NOMO-1 treated with dmso at 0.1 percent for 144 hours (cell line): ENCODE measurements at regions not wholly inside any gene's neighbourhood (a gene's known extent, or its start where the extent isn't known, plus 50 kb on each side); places are given as distances from the start of the nearest gene placed in this dataset.
"Not testable (repeated sequence)": the region's sequence is repeated elsewhere in the genome, so short reads cannot be mapped to it uniquely, and the experiment has no call there.

Source experiments
- DNase-seq: peaks from one replicate; lab custom pipeline; 2025; ENCODE audit not compliant: unreplicated experiment; lab: John Stamatoyannopoulos, UW

DNA sequence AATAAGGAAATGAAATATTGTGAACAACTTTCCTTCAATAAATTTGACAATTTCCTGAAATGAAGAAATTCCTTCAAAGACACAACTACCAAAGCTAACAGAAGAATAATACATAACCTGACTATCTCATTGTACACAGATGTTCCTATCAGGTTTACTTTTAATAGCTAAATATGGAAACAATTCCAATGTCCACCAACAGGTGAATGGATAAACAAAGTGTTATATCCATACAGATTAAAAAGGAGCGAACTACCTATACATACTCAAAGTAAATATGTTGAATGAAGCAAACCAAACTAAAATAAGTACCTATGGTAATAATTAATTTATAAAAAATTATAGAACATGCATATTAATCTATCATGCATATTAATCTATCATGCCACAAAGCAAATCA is 554.9 kb downstream of the PPP4R3C start:
- DNase-seq, result no peak

DNA sequence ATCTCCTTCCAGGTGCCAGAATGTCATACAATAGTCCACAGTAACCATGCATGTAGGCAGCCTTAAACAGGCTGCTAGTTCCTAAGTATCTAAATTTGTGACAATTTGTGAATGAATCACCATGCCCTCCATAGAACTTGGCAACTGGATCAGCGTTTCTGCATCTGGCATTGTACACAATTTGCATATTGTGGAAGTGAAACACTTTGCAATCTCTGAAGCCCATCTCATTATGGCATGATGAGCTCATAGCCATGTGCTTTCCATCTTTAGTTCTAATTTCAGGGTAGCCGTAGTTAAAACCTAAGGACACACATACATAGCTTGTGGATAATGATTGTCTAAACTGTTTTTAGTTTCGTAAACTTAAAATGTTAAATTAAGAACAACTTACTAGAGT is 573.6 kb downstream of the PPP4R3C start:
- no peak for DNase-seq

DNA sequence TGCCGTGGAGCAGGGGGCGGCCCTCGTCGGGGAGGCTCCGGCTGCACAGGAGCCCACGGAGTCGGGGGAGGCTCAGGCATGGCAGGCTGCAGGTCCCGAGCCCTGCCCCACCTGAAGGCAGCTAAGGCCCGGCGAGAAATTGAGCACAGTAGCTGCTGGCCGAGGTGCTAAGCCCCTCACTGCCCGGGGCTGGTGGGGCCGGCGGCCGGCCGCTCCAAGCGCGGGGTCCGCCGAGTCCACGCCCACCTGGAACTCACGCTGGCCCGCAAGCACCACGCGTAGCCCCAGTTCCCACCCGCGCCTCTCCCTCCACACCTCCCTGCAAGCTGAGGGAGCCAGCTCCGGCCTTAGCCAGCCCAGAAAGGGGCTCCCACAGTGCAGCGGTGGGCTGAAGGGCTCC is 589.4 kb downstream of the PPP4R3C start:
- DNase-seq, result no peak

DNA sequence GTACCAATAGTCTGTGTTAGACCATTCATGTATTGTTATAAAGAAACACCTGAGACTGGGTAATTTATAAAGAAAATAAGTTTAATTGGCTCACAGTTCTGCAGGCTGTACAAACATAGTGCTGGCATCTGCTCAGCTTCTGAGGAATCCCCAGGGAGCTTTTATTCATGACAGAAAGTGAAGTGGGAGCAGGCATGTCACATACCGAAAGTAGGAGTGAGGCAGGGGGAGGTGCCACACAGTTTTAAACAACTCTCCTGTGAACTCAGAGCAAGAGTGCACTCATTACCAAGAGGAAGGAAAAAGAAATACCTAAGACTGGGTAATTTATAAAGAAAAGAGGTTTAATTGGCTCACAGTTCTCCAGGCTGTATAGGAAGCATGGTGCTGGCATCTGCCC is 591.2 kb downstream of the PPP4R3C start:
- DNase-seq, result no peak

DNA sequence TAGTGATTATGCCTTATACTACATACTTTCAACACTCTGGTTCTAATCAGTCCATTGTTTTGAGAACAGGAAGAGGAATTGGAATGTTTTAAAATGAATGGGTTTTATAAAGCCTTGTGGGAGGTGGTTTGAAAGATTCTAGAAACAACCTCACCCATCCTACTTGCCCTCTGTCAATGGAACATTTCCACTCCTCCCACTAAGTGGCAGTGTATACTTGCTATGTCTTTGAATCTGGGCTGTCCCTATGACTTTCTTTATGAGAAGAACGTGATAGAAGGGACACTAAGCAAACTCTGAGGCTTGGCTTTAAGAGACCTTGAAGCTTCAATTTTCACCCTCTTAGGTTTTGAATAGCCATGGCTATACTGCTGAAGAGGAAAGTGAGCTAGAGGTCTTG is 611.2 kb downstream of the PPP4R3C start:
- no peak for DNase-seq

DNA sequence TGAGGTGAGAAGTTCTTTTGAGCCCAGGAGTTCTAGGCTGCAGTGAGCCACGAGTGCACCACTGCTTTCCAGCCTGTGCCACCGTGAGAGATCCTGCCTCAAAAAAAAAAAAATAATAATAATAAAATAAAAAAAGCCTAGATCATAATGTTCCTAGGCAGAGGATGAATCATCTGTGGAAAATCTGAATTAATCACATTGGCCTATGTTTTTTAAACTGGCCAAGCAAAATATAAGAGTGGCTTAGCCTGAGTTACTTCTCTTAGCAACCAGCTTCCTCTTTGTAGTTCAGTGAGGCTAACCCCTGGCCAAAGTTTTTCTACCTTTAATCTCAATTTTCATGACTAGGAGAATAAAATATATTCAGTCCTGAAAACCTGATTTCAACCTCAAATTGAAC is 614.6 kb downstream of the PPP4R3C start:
- DNase-seq, result no peak

DNA sequence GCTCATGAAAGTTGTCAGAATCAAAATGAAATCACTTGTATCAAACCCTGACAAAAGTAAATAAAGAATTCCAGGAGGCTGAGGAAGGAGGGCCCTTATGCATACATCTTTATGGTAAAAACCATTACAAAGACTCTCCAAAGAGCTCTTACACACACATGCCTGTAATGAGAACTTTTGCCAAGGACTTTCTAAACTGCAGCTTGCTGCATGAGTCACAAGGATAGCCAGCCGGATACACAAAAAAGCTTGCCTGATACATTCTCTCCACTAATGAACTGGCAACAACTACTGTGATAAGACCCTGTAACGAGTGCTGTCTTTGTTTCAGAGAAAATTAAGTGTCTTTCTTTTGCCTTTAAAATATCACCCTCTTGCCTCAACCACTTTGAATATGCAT is 618.1 kb downstream of the PPP4R3C start:
- no peak for DNase-seq

DNA sequence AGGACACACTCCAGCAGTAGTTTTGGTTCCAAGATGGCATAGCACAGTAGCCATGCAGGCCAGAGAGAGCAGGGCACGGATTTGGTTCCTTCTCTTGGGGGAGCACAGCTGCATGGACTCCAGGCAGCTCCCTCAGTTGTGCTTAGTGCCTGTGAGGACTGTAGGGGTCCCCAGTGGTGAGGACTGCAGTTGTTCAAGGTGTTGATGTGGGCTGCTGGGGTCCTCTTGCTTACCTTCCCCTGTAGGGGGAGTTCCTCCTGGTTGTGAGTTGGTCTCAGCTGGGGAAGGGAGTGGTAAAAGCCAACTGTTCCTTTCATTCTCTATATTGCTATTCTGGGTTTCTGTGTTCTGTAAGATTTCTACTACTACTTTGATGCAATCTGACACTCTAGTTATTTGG is 606.5 kb downstream of the MAGEB5 start:
- no peak for DNase-seq

DNA sequence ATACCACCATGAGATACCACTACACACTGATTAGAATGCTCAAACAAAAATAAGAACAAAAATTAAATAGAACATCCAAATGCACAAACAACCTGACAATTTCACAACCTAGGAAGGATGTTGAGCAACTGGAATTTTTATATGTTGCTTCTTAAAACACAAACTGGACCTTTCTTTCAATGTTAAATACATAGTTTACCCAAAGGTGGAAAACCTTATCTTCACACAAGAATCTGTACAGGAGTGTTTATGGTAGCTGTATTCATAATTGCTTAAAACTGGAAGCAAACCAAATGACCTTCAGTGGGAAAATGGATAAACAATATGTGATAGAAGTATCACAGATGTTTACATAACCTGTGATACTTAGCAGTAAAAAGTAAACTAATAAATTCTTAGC is 573.8 kb downstream of the MAGEB5 start:
- no peak for DNase-seq

DNA sequence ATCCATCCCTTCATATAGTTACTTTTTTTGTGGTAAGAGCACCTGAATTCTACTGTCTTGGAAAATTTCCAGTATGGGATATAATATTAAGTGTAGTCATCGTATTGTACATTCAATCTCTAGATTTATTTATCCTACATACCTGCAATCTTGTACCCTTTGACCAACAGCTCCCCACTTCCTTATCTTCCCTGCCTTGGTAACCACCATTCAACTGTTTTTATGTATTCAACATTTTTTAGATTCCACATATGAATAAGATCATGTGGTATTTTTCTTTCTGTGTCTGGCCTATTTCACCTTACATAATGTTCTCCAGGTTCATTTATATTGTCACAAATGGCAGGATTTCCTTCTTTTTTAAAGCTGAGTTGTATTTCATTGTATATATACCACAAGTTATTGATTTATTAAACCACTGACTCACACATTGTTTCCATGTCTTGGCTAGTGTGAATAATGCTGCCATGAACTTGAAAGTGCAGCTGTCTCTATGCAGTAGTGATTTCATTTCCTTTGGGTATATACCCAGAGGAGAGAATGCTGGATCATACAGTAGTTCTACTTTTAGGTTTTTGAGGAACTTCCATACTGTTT is 572.5 kb downstream of the MAGEB5 start:
- DNase-seq, result no peak

DNA sequence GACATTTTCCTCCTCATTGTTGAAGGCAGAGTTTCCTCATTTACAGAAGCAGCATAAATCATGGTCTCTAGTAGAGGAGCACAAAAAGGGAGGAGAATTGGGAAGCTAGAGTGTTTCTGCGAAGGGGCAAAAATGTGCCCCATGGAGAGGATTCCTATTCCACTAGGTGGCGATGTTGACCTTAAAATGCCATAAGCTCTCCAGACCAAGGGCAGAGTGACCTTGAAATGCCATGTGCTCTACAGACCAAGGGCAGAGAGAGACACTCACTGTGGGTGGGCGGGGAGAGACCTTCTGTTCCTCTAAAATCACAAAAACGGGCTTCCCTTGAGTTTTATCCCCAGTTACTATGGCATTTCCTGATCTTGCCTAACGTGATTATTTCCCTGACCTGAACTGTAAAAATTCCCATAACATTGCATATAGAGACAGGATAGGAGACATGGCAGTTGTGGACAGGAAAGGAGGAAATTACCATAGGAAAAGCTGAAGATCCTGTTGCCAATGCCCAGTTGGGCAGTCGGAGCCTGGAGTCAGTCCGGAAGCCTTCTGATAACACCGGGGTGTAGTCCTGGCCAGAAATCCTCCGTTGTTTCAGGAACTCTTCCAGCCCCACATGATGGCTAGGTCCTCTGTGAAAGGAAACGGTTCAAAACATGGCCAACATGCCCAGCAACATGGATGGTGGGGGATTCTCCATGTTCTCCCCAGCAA is 567.7 kb downstream of the MAGEB5 start:
- DNase-seq, result no peak

DNA sequence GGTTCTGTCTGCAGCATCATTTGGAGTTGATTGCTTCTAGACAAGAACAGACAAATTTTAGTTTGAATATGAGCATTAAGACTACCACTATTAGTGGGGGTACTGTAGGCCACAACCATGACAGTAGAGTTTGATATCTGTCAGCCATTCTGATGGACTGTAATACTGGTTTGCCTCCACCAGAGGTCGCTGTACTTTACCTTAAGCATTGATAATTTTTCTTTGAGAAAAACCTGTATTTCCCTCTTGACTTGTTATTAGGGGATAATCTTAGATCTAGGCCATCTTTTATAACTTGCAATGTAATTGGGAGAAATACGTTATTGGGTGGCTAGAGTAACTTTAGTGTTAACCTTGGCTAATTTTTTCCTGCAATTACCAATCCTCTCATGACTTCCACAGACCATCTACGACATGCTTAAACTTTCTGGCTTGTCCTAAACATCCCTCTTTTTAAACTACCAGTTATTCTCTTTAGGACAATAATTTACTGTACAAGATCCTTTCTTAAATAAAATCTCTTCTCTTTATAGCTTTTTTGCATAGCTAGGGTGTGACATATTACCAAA is 562.4 kb downstream of the MAGEB5 start:
- DNase-seq, result no peak

DNA sequence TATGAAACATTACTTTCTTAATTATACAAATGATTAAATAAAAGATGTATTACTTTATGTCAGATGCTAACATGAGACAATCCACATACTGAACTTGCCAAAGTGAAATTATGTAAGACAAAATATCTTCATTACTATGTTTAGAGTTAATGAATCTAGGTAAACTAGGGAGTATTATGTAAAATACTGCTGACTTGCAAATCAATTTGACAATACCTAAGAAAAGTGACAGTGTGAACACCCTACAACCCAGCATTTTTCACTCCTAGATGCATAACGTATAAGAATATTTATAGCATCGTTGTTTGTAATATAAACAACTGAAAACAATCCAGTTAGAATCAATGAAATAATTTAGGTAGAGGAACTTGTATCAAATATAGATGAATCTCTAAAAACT is 546.3 kb downstream of the MAGEB5 start:
- no peak for DNase-seq

DNA sequence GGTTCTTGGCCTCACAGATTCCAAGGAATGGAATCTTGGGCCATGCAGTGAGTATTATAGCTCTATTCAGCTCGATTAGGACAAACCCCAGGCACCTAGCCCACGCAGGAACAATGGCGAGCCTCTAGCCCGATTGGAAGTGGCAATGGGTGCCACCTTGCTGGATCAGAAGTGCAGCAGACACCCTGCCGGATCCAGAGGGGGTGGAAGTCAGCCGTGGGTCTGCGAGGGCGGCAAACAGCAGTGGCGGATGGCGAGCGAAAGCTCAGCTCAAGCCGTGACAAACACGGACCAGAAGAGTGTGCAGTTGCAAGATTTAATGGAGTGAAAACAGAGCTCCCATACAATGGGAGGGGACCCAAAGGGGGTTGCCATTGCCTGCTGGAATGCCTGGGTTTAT is 539.8 kb downstream of the MAGEB5 start:
- DNase-seq, result not testable (repeated sequence)

DNA sequence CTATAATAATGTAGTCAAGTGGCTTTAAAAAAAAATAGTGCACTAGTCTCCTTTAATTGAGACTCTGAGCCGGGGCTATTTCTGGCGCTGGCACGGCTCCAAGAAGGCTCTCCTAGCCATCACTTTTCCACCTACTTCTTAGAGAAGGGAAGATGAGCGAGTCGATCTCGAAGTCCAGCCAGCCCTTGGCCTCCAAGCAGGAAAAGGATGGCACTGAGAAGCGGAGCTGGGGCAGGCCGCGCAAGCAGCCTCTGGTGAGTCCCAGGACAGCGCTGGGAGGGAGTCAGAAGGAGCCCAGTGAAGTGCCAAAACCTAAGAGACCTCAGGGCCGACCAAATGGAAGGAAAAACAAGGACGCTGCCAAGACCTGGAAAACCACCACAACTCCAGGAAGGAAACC is 531.9 kb downstream of the MAGEB5 start:
- DNase-seq, result no peak

DNA sequence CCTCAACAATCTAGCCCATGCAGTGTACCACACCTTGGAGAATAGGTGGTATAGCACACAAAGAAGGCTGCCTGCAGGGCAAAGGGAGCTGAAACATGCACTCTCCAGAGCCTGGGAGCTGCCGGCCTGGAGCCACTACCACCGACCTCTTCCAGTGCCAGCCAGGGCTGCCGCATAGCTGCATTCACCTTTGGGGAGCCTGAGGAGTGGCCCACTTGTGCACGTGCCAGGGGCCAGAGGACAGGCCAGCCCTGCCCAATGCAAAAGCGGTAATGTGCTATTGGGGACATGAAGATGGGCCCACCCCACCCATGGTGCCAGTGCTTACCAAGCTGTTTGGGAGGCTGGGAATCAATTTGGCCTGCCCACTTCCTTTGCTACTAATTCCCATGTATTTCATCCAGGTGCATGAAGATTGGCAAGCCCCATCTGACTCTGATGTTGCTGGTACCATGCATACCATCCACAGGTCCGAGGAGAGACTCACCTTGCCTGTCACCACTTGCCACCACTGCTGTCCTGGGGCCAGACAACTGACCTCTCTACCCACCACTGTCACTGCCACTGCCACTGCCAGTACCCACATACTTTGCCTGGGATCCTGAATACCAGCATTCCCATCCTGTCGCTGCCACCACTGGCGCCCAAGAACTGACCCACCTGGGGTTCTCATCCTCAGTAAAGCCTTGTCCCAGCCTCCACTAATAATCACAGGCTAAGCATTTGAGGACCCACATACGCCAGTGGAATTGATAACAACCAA is 506.9 kb downstream of the MAGEB5 start:
- DNase-seq, result no peak

DNA sequence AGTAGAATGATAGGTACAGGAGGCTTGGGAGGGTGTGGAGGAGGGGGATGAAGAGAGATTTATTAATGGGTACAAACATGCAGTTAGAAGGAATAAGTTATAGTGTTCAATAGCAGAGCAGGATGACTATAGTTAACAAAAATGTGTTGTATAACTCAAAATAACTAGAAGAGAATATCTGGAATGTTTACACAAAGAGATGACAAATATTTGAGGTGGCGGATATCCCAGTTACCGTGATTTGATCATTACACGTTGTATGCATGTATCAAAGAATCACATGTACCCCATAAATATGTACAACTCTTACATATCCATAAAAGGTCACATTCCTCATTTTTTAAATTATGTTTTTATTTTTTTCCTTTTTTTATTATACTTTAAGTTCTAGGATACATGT is 456.6 kb downstream of the MAGEB5 start:
- no peak for DNase-seq

DNA sequence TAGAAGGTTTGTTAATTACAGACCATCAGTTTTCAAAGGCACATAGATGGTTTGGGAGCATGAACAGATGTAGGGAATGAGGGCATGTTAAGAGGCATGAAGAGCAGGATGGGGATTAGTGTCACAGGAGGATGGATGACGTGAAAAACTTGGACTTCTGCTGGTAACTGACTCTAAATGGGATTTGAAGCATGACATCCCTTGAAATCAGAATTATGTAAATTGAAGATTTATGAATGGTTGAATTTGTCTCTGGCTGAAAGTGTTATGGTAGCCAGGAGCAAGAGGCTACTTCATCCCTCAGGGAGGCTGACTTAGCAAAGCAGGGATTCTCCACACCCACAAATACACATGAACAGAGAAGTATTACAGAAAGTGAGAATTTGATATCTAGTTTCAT is 454.6 kb downstream of the MAGEB5 start:
- DNase-seq, result no peak

DNA sequence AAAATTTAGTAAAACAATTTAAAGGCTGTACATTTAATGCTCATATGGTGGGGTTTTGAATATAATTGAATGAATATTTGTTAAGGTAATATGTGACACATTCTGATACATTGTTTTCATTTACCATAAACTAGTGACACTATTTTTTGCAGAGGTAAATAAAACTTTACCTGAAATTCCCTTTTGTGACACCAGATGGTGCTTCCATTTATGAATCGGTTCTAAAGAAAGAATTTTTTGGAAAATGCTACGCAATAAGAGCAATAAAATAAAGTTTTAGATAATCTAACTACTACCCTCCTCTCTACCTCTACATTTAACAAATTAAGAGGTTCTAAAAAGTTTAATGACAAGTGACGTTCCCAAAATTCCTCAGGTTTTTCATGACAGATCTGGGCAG is 448.9 kb downstream of the MAGEB5 start:
- DNase-seq, result no peak

DNA sequence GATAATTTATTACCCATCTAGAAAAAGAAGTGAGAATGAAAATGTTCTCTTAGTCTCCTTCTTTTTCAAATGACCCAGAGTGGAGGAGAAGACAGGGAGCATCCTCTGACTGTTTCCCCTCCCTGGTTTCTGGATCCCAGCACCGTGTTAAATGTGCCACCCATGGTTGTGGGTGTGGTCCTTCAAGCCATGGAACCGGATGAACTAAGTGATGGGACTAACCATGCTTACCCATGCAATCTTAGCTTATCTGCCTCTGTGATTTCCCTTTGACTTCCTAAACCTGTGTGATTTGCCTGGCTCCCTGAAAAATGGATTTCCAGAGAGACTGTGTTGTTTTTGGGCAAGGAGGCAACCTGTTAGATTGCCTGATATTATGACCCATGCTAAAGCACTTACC is 437.1 kb downstream of the MAGEB5 start:
- DNase-seq, result no peak

DNA sequence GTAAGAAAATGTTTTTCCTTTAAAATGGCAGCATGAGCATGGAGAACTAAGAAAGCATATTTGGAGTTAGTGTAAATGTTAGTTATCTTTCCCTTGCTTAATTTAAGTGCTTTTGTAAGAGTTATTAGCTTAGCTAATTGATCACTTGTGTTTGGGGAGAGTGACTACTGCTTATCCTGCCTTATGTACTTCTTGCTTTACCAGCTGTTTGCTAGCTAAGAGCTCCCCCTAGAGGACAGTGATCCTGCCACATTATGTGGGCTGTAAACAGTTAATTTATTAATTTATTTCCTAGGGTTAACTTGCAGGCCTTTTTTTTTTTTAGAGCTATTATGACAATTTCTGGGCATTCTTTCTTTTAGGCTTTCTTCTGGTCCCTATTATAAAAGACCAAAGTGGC is 435.8 kb downstream of the MAGEB5 start:
- no peak for DNase-seq

DNA sequence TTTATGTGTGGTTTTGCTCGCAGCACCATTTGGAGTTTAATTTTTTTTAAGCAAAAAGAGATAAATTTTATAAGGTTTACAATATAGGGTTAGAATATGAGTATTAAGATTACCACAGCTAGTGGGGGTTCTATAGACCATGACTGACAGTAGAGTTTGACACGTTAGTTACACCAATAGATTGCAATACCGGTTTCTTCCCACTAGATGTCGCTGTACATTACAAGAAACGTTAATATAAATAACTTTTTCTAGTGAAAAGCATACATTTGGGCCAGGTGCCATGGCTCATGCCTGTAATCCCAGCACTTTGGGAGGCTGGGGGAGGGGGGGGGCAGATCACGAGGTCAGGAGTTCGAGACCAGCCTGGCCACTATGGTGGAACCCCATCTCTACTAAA is 433.6 kb downstream of the MAGEB5 start:
- no peak for DNase-seq
